Endothelial cell of umbilical vein (primary cell): ENCODE measurements at regions not wholly inside any gene's neighbourhood (a gene's known extent, or its start where the extent isn't known, plus 50 kb on each side); places are given as distances from the start of the nearest gene placed in this dataset.

Source experiments
- BruUV-seq: library from RNA; stranded (reverse); fragments of 400-500 nt; replicated peaks from 2 replicates; lab custom pipeline; 2021; lab: Mats Ljungman, UMichigan
- CTCF ChIA-PET: fragments of 300-600, 350-600 bp; sonication (Branson Sonifier 250); formaldehyde crosslinking; loops from one replicate; lab custom pipeline; 2021; ENCODE audit warnings: antibody characterized with exemption, inconsistent platforms; lab: Charles Lee
- POLR2A ChIA-PET: fragments of 300-600, 350-600 bp; sonication (Branson Sonifier 250); formaldehyde crosslinking; loops from one replicate; lab custom pipeline; 2021; ENCODE audit warnings: antibody characterized with exemption, inconsistent platforms; lab: Charles Lee
- DNase-seq: peaks from one replicate; pipeline ENCODE4 v3.0.0-alpha.2; 2011; ENCODE audit warnings: low read depth, low spot score
- FAIRE-seq: peaks from 2 replicates; lab custom pipeline; 2011; peaks lifted over from hg19 to GRCh38; lab: Jason Lieb, UNC
- H2AFZ ChIP-seq: 2 replicates; pipeline ENCODE4 v1.6.0; 2012; ENCODE audit warnings: low read depth, low read length, control low read depth, inconsistent platforms
- H3K27ac ChIP-seq: 2 replicates; pipeline ENCODE4 v1.5.1; 2011; ENCODE audit warnings: low read depth, mild to moderate bottlenecking, control low read depth, low read length, moderate library complexity; ENCODE audit not compliant: insufficient read depth
- H3K27me3 ChIP-seq, 2 experiments: 2 replicates each; pipeline versions ENCODE4 v1.6.0 to v1.6.1; 2011; ENCODE audit warnings: low read length in 2 of 2, mixed read lengths in 1 of 2; ENCODE audit not compliant: control insufficient read depth in 2 of 2, insufficient read depth in 2 of 2
- H3K36me3 ChIP-seq, 2 experiments: 2 replicates in 1 of 2; 3 replicates in 1 of 2; pipeline ENCODE4 v1.5.1; 2011; ENCODE audit warnings: low read length in 2 of 2, mild to moderate bottlenecking in 1 of 2, moderate library complexity in 1 of 2; ENCODE audit not compliant: control insufficient read depth in 2 of 2, insufficient read depth in 2 of 2; ENCODE audit errors: extremely low read depth in 1 of 2
- H3K4me1 ChIP-seq: 3 replicates; pipeline ENCODE4 v1.5.1; 2011; ENCODE audit warnings: mild to moderate bottlenecking, low read length; ENCODE audit not compliant: control insufficient read depth, insufficient read depth; ENCODE audit errors: extremely low read depth
- H3K4me2 ChIP-seq: 2 replicates; pipeline ENCODE4 v1.6.1; 2011; ENCODE audit warnings: low read length, control low read depth, mixed read lengths; ENCODE audit not compliant: insufficient read depth
- H3K4me3 ChIP-seq, 3 experiments: fragments of 200-600 bp in 1 of 3; sonication (generic), shearing (Covaris generic) in 1 of 3; replicated peaks in 1 of 3; 2 replicates each; pipeline ENCODE4 v1.5.1; 2011 to 2016; ENCODE audit warnings: control low read depth in 3 of 3, low read length in 3 of 3, mild to moderate bottlenecking in 2 of 3, inconsistent platforms in 1 of 3, low read depth in 1 of 3, moderate library complexity in 1 of 3; ENCODE audit not compliant: insufficient read depth in 1 of 3
- H3K79me2 ChIP-seq: 2 replicates; pipeline ENCODE4 v1.6.0; 2012; ENCODE audit warnings: low read length, inconsistent platforms; ENCODE audit not compliant: control insufficient read depth, insufficient read depth
- H3K9ac ChIP-seq: replicated peaks from 2 replicates; pipeline ENCODE3; 2011; ENCODE audit warnings: low read length, control low read depth; ENCODE audit not compliant: insufficient read depth; ENCODE audit errors: extremely low read depth
- H3K9me1 ChIP-seq: replicated peaks from 3 replicates; pipeline ENCODE4 v1.6.0; 2011; ENCODE audit warnings: mild to moderate bottlenecking, low read length; ENCODE audit not compliant: control insufficient read depth, insufficient read depth; ENCODE audit errors: extremely low read depth
- H3K9me3 ChIP-seq: replicated peaks from 2 replicates; pipeline ENCODE4 v1.5.1; 2012; ENCODE audit warnings: low read length, inconsistent platforms; ENCODE audit not compliant: control insufficient read depth, insufficient read depth
- H4K20me1 ChIP-seq: replicated peaks from 2 replicates; pipeline ENCODE3; 2011; ENCODE audit warnings: mild to moderate bottlenecking, low read length; ENCODE audit not compliant: control insufficient read depth, insufficient read depth; ENCODE audit errors: extremely low read depth
- CTCF ChIP-seq, 2 donors: IDR thresholded peaks; 1 replicate in 1 of 2; 2 replicates in 1 of 2; pipeline ENCODE4 v1.5.1; 2011; ENCODE audit warnings: low read length in 2 of 2, mild to moderate bottlenecking in 2 of 2, moderate library complexity in 2 of 2, control low read depth in 1 of 2, inconsistent platforms in 1 of 2, low read depth in 1 of 2; ENCODE audit not compliant: insufficient read depth in 1 of 2; ENCODE audit errors: extremely low read depth in 1 of 2
- EZH2 ChIP-seq: IDR thresholded peaks from 2 replicates; pipeline ENCODE4 v1.6.1; 2012; ENCODE audit warnings: borderline replicate concordance, low read depth, mild to moderate bottlenecking, moderate library complexity, low read length, inconsistent platforms; ENCODE audit not compliant: severe bottlenecking
- FOS ChIP-seq: IDR thresholded peaks from 2 replicates; pipeline ENCODE4 v1.6.1; 2011; ENCODE audit warnings: mild to moderate bottlenecking, low read length, moderate library complexity, borderline replicate concordance; ENCODE audit not compliant: insufficient read depth
- GATA2 ChIP-seq: IDR thresholded peaks from 2 replicates; pipeline ENCODE4 v1.7.0; 2011; ENCODE audit warnings: low read depth, mild to moderate bottlenecking, moderate library complexity, mixed read lengths, low read length; ENCODE audit not compliant: insufficient read length, insufficient read depth
- JUN ChIP-seq: IDR thresholded peaks from 2 replicates; pipeline ENCODE4 v1.6.1; 2011; ENCODE audit warnings: borderline replicate concordance, low read depth; ENCODE audit not compliant: insufficient read length, insufficient read depth
- MAX ChIP-seq: IDR thresholded peaks from 2 replicates; pipeline ENCODE4 v1.6.1; 2011; ENCODE audit not compliant: insufficient read depth, insufficient read length
- MYC ChIP-seq: IDR thresholded peaks from one replicate; pipeline ENCODE4 v1.6.1; 2011; ENCODE audit warnings: mild to moderate bottlenecking, low read depth, low read length
- POLR2A ChIP-seq: IDR thresholded peaks from 2 replicates; pipeline ENCODE4 v1.6.1; 2012; ENCODE audit warnings: low read depth, mild to moderate bottlenecking, control low read depth, low read length
- POLR2AphosphoS5 ChIP-seq: IDR thresholded peaks from 2 replicates; pipeline ENCODE4 v1.6.1; 2012; ENCODE audit warnings: low read depth, mild to moderate bottlenecking, control low read depth, low read length, moderate library complexity; ENCODE audit not compliant: insufficient read depth
- dilution Hi-C: fragments of 300-500 bp; cut with MboI; formaldehyde crosslinking; loops from one replicate; pipeline ENCODE4 v1.15.0; 2019; ENCODE audit warnings: low sequenced_read_pairs; ENCODE audit not compliant: extremely low pct_ligation_motif_present
- intact Hi-C: fragments of 100-400 bp; cut with micrococcal nuclease; formaldehyde crosslinking; loops from one replicate; pipeline ENCODE4 v1.10.0; 2022

GRCh38 chrY:19232276-19232994, 458.9 kb upstream of the HSFY2 start:
- no TSS peak for BruUV-seq
- no peaks in the 10 kb centered on the region for H3K79me2 ChIP-seq
- dilution Hi-C loops: no loop called here
- FAIRE-seq (no peak), DNase-seq (no peak)
- H3K9me1 ChIP-seq: no peaks in the 10 kb centered on the region
- ChIA-PET POLR2A (no interaction called here), CTCF (no interaction called here)
- no peak overlapping the region for H3K4me2 ChIP-seq
- H4K20me1 ChIP-seq: no peaks in the 10 kb centered on the region
- H3K9me3 ChIP-seq: no peaks in the 10 kb centered on the region
- H2AFZ ChIP-seq: no peak overlapping the region
- H3K9ac ChIP-seq: no peak overlapping the region
- no peak for TF ChIP-seq FOS
- no peak for TF ChIP-seq POLR2A
- TF ChIP-seq POLR2AphosphoS5: no peak
- TF ChIP-seq GATA2: no peak
- TF ChIP-seq MAX: no peak
- TF ChIP-seq EZH2: no peak
- no peak for TF ChIP-seq CTCF (IDR thresholded peaks at IDR 0.05; ENCODE audit: extremely low read depth in 1 of 2, insufficient read depth in 1 of 2, low read depth in 1 of 2, low read length in 2 of 2)
- TF ChIP-seq JUN: no peak
- no peak for TF ChIP-seq MYC
- H3K27ac ChIP-seq: no peak overlapping the region
- no peaks in the 10 kb centered on the region for H3K36me3 ChIP-seq
- no peaks in the 10 kb centered on the region for H3K4me1 ChIP-seq
- intact Hi-C loops: no loop called here
- no peaks in the 10 kb centered on the region for H3K27me3 ChIP-seq
- H3K4me3 ChIP-seq: no peak overlapping the region
